ENCODE measurements at regions not wholly inside any gene's neighbourhood (a gene's known extent, or its start where the extent isn't known, plus 50 kb on each side); places are given as distances from the start of the nearest gene placed in this dataset.
A peak's percentile ranks its signal among the peaks of the same experiment; 100 is the strongest.

DNA sequence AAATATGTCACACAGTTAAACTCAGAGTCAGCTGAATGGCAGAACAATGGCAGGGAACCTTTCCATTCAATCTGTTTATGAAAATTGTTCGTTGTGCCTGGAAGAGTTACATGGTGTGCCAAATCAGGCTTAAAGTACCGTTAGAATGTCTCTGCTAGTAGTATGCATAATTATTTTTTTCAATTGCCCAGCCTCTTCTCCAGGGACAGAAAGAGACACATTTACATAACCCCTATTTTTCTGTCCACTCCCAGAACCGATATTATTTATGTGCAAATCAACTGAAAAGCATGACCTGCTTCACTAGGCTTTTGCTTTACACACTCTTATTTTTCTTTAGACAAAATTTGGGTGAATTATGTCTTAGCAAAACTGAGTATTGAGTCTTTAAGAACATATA is 459.1 kb downstream of the EFNA5 start:
- no peak for DNase-seq

DNA sequence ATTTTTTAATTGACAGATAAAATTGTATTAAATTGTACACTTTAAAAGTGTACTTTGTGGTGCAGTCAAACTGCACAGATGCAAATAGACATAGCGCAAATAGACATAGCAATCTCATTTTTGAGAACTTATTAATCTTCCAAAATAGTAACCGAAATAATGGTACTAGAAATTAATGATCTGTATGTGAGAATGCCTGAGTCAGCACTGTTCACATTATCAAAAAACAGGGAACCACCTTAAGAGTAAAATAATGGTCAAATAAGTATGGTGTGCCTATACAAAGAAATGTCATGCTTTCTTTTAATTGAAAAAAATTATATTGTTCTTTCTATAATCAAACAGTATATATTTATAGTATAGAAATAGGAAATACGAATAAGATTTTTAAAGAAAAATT is 461.9 kb downstream of the EFNA5 start:
- no peak for DNase-seq

DNA sequence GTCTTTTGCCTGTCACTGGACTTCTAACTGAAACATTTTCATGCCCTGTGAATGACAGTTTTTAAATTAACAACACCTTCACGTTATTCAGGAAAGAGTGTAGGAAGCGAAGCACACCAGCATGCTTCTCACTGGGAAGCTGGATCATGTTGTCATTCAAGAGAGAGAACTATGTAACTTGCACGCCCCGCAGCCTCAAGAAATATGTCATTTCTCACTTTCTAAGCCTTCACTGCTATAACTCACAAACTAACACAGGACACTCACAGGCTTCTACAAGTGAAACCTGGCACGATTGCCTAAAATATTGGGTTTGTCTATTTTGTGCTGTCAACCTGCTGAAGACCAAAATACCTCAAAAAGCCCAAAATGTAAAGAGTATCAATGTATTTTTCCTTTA is 466.3 kb downstream of the EFNA5 start:
- DNase-seq, result no peak

DNA sequence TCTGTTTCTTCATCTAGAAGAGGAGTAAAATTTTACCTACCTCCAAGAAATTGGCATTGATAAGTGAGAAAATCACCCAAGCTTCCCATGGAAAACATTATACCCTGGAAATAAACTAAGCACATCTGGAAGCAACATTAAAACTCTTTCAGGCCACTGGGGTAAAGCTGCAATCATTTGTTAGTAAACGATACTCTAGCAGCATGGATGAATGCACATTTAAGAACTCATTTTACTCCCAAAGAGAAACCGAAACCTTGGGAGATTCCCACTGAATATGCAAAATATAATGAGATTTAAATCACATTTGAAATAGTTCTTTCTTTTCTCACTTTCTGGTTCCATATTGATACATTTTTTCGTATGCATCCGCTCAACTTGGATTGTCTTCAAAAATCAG is 467.5 kb downstream of the EFNA5 start:
- DNase-seq, result no peak

DNA sequence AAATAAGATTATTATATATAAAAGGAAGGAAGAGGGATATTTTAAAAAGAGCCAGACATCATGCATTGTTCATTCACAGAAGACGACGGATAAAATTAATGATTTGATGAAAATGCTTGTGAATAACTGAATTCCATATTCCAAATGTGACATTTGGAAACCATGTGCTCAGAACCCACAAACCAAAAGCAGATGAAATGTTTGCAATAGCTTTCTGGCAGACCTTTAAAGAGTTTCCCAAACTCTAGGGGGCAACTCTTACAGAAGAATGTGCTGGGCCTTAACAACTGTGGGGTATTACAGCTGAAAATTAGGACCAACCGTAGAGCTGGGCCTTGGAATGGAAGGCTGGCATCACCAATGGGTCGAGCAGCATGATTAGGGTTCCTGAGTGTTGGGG is 471.0 kb downstream of the EFNA5 start:
- no peak for DNase-seq

DNA sequence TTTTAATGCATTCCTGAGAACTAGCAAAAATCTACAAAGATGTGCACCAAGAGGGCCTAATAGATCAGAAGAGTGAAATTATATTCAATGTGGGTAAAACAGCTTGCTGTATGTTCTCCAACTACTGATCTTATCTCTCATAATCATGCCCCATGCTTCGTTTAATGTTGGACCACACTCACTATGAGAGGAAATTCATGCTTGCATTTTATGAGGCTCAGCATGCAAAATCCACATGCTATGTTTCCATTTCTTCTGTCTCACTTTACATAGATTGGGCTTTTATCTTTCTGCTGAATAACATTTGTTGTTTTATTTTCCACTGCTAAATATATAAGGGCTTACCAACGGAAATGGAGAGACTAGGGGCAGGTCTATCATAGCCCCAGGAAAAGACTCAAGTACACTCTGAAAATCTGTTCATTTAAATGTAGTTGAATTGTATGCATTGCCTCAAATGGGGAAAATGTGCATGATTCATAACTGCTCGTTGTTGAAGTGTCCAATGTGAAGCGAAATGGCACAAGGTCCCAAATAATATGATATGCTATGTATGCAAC is 474.2 kb downstream of the EFNA5 start:
- DNase-seq, result no peak

DNA sequence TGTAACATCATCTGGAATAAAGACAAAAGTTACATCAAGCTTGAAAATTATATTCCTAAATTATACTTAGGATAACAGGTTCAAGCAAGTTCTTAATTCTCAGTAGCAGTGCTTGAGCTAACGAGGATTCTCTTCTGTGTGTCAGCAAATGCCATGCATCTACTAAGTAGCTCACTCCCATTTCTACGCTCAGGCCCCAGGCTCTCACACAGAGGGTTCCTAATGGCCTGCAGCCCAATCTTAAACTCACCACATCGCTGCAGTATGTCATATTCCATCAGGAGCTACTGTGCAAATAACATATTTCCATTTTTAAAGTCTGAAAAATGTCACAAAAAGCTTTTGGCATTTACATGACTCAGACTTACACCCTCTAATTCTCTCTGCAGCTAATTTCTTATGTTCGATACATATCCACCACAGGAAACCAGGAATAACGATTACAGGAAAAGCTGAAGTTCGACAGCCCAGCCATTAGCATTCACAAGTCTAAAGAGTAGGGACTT is 474.8 kb downstream of the EFNA5 start:
- no peak for DNase-seq

DNA sequence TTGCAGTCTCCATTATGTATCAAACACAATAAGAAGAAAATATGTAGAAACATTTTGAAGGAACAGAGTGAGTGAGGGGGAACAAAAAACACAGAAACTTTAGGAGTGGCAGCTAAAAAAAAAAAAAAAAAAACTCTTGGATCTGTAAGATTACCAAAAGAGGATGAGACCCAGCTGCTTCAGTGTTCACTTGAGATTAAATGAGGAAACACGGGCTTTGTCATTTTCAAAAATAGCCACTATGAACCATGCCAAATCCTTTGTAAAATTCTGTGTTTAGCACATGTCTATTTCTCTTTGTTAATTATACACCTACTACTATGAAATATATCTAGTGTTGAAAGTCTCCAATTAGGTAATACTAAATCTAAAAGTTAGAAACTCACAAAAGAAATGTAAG is 485.9 kb downstream of the EFNA5 start:
- DNase-seq, result no peak

DNA sequence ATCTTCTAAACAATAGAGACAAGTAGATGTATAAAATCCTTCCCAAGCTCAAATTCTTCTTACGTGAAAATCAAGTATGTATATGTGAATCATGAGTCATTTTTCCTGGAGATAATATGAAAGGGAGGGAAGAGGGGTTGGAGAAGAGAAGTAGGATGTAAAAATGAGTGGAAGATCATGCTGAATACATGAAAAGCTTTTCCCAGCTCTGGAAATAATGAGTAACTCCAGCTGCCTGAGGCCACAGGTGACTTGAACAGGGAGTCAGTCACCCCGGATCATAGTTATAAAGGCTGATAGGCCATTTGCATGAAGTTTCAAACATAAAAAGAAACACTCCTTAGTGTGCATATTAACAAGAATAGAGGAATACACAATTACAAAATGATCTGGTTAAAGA is 486.7 kb downstream of the EFNA5 start:
- DNase-seq, result no peak

DNA sequence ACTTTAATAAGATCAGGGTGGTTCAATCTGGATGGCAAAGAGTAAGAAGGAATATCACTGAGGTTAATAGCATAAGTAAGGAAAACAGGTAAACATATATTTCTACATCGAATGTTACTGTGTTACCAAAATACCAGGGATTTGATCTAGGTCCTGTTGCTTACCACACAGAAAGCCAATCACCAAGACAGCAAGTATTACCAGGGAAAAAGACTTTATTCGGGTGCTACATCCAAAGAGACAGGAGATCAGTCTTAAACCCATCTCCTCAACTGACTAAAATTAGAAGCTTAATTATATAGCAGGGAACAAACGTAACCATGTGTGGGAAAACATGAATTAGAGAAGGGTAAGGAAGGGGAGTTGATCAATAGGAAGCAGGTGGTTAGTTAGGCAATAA is 500.1 kb downstream of the EFNA5 start:
- DNase-seq, result no peak

DNA sequence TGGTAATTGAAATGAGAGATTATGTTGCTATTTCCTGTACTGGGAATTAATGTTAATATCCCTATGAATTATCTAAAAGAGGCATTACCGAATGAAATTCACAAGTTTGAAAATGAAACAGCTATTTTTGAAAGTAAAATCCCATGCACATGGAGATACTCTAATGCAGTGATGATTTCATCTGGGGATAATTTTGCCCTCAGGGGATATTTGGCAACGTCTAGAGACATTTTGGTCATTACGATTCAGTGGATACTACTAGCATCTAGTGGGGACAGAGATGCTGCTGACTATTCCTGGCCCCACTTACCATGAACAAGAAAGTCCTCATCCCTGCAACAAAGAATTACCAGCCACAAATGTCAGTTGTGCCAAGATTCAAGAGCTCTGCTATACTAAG is 500.9 kb downstream of the EFNA5 start:
- DNase-seq, result no peak

DNA sequence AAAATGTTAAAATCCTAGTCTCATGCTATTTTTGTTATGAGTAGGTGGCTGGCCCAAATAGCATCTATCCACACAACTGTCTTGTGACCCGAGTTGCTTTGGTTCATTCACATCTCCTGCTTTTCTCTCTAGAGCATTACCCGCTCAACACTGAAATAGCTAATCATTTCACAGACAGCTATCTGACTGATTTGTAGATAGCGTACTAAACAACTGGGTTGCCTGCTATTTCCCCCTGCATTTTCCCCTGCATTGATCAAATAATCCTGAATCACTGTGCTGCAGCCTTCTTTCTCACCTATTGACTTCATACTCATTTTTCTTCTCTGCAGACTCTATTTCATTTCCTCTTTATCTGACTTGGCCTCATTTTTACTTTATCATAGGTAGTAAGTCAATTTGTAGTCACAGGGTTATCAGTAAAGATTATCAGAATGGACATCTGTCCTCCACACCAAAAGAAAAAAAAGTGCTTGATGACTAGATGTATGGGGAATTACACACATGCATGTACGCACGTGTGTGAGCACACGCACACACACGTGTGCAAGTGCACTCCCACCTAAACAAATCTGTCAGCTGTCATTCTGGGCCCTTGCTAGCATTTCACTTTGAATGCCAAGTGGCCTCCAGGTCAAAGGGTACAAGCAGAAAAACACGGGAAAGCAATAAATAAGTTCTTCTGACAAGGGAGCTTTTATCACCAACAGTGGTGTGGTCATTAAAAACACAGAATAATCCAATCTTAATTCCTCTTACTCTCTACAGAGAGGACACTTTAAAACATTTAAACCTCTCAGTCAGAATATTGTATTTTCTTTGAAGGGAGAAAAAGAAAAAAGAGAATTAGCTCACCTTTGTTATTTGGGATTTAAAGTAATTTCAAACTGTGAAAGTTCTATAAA is 501.6 kb downstream of the EFNA5 start:
- DNase-seq, result no peak

DNA sequence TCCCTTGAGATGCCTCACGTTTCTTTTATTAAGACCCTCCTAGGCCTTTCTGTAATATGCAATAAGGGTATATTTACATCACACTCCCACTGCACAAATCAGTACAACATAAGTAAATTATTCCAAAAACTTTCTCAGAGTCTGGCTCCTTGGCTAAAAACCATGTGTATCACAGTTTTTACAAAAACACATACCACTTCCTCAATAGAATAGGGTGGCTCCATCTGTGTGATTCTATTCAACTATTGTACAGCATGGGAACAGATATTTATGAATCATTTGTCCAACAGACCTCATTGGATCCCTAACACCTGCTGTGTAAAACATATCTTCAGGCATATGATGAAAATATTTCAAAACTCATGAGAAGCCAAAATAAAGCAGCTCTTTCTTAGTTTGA is 502.7 kb downstream of the EFNA5 start:
- no peak for DNase-seq

DNA sequence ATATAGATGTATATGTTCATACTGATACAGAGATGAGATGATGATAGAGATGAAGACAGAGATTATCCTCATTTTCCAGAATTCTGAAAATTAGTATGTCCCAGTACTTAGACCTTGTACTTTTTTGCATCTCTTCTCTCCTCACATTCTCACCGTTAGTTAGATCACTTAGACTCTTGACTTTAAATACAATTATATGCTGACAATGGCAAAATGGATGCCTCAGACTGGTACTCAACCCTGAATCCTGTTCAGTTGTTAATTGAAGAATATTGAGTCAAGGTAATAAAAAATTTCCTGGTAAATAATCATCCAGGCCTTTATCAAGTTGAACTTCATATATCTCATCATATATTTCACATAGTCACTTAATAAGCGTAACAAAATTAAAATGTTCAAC is 505.4 kb downstream of the EFNA5 start:
- no peak for DNase-seq

DNA sequence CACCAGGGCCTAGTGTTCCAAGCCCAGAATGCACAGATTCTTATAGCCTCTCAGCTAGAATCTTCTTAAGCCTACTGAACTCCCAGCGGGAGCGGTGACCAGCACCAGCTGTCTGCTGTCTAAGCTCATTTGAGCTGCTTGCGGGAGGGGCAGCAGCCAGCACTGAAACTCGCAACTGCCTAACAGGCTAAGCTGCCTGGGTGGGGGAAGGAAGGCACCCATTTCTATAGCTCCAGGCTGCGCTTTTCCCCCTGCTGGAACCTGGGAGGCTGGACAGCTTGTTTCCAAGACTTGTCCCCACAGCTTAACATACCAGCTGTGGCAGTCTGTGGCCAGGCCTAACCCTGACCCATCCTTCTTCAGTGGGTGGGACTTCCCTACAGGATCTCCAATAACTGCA is 512.9 kb downstream of the EFNA5 start:
- peak; percentile 21 for DNase-seq

DNA sequence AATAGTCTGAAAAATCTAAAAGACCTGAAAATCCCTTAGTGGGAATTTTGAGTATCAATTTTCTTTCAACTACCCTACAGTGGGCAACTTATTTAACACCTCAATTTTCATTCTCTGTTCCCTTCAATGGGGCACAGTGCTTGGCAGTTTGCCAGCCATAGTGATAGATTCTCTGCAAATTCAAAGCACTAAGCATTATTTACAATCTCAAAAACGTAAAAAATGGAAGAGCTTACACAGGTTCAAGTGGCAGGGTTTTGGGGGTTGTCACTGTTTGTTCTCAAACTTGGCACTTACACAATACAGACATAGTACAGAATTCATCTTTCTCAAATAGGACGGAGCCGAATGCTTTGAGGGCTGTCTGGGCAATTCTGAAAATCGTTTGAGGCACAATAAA is 515.0 kb downstream of the EFNA5 start:
- no peak for DNase-seq

DNA sequence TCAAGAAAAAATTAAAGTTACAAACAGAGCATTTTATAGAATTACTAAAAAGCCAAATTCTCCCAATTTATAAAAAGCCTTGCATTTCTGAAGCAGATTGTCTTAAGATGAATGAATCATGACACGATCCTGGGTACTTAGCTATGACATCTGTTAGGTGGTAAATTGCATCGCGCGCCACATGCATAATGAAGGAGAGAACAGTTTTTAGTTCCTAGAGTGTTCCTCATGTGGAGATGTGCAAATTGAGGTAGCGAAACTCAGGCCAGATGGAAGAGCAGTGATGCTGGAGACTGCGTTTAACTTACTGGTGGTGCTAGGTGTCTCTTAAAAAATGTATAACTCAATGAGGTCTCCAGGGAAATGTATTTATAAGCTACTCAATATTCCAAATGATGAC is 516.1 kb downstream of the EFNA5 start:
- peak; percentile 37 for DNase-seq

DNA sequence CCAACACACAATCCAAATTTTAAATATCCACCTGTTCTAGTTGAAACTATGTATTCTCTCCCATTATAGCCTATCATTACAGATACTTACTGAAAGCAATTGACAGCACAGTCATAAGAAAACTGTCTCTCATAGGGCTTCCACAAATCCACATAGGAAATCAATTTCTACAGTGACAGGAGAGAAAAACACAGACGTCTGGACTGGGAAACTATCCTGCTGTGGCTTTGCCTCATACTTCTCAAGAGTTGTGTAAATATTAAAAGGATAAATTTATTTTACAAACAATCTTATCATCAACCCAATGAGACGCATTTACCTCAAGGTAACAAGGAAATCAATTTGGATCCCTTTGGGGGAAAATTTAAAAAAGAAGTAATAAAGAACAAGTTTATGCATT is 517.5 kb downstream of the EFNA5 start:
- DNase-seq, result peak; percentile 36

DNA sequence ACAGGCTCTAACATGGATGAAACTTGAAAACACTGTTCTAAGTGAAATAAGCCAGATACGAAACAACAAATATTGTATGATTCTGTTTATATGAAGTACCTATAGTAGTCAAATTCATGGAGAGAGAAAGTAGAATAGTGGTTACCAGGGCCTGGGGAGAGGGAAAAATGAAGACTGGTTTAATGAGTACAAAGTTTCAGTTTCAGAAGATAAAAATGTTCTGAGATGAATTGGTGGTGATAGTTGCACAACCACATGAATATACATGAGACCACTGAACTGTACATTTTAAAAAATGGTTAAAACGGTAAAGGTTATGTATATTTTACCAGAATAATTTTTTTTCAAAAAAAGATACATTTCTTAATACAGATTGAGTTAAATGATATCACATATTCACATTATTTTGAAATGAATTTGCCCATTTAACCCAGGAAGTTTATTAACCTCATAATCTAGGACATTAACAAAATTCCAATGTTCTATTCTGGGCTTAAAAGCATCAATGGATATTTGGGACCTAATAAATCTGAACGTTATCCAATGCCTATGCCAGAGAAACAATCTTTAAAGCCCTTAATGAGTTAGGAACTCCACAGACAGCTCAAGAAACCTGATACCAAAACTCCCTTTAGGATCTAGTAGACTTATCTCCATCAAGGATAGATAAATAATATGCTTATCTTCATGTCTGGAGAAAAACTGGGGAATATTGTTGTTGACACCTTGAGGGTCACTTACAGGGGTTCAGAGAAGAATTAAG is 521.3 kb downstream of the EFNA5 start:
- DNase-seq, result no peak

DNA sequence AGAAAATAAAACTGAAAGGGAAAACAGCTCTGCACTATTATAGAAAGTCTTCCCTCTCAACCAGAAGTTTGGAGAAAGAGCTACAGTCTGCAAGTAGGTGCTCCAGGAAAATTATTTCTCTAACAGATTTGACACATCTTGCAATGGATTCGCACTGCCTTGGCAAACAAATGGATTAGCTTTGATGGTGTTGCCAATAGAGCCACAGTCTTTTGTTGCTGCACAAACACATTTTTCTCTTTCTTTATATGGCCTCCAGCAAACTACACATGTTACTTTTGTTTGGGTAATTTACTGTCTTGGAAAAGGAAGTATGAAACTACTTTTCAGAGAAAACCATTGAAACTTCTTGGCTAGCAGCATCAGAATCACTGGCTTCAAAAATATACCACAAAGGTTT is 523.1 kb downstream of the EFNA5 start:
- DNase-seq, result no peak

DNA sequence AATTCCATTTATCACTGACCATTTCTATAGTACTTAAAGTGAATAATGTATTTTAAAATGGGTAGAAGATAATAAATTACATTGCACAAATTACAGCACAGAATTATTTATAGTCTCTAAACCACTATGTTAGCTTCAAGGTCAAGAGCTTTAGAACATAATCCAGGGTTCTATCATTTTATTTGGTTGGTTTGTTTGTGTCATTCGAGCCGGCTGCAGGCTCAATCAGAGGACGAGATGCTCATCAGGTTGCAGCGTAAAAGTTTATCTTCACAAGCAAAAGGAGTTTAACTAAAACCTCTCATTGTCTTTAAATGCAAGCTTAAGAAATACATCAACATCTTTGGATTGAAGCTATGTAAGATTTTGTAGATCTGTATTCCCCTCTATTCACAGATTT is 523.8 kb downstream of the EFNA5 start:
- DNase-seq, result no peak

DNA sequence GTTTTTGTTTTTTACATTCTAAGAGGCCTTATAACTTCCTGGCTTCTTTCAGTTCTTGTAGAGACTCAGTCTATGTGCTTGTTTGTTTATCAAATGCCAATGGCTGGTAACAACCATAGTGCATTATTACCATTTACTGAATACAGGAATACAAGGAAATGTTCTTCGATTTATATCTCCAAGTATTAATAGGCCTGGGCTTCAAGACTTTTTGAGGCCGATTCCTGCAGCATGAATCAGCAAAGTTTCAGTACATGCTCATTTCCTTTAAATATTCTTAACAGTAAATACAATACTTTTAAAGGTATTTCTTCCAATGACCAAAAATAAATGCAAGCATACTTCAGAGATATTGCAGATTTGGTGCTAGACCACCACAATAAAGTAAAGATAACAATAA is 535.3 kb downstream of the EFNA5 start:
- no peak for DNase-seq

DNA sequence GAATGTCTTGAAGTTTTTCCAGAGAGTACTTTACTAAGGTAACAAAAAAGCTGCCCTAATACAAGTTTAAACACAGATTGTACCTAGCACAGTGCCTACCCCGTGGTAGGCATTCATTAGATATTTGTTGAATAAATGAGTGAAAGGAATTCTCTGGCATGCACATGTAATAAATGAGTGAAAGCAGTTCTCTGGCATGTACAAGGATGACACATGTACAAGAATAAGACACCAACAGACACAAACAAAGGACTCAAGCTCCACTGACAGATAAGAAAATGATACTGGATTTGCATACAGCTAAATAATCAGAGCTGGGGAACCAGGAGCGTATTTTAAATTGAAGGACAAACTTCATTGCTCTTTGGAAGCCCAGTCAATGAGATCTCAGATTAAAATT is 535.8 kb downstream of the EFNA5 start:
- no peak for DNase-seq

DNA sequence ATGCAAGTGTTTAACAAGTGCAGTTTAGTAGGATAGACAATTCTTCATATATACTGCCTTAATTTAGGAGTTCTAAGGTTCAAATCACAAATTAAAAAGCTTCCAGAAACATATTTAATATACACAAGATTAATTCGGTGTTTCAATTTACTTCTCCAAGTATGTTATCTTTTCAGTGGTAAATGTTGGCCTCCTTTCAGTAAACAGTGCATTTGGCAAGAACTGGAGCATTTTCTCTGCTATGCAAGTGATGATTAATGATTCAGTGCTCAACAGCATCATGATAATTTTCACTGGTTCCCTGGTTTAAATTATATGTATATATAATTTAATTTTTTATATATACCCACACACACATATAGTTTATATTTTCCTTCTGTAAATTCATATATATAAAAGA is 541.7 kb downstream of the EFNA5 start:
- DNase-seq, result no peak

Data from eye (tissue), 1 donor.